ENCODE measurements at regions not wholly inside any gene's neighbourhood (a gene's known extent, or its start where the extent isn't known, plus 50 kb on each side); places are given as distances from the start of the nearest gene placed in this dataset.

DNA sequence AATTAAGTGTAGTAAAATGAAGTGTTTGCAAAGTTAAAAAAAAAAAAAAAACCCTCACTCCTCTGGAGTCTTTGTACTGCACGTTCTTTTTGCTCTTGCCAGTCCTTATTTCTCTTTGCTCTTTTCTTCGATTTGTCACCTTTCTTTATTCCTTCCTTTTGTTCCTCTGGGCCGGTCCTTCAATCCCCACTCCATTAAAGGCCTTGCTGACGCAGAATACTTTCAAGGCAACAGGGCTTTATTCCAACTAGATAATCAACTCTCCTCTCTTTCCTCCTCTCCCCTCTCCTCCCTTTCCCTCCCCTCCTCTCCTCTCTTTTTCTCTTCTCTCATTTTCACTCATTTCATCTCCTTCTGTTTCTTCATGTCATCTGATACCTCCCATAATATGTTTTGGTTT lies 138.2 kb upstream of the NTM start:
- TF ChIP-seq, protein P1, sequence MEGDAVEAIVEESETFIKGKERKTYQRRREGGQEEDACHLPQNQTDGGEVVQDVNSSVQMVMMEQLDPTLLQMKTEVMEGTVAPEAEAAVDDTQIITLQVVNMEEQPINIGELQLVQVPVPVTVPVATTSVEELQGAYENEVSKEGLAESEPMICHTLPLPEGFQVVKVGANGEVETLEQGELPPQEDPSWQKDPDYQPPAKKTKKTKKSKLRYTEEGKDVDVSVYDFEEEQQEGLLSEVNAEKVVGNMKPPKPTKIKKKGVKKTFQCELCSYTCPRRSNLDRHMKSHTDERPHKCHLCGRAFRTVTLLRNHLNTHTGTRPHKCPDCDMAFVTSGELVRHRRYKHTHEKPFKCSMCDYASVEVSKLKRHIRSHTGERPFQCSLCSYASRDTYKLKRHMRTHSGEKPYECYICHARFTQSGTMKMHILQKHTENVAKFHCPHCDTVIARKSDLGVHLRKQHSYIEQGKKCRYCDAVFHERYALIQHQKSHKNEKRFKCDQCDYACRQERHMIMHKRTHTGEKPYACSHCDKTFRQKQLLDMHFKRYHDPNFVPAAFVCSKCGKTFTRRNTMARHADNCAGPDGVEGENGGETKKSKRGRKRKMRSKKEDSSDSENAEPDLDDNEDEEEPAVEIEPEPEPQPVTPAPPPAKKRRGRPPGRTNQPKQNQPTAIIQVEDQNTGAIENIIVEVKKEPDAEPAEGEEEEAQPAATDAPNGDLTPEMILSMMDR (IDR thresholded peaks at IDR 0.05; ENCODE audit: insufficient read depth, low read length, poor library complexity, severe bottlenecking) = no peak
- TF ChIP-seq EZH2phosphoT487 (conservative IDR thresholded peaks at IDR 0.05; ENCODE audit: low read length) = no peak

Measured in SU-DHL-6 (cell line).